HG03175 (cell line): ENCODE measurements at regions not wholly inside any gene's neighbourhood (a gene's known extent, or its start where the extent isn't known, plus 50 kb on each side); places are given as distances from the start of the nearest gene placed in this dataset.

Source experiments
- ATAC-seq: cut with Tn5 transposase; IDR thresholded peaks from one replicate; pipeline ENCODE4 v1.9.1; 2021; ENCODE audit warnings: mild to moderate bottlenecking, moderate library complexity; ENCODE audit not compliant: unreplicated experiment

GRCh38 chr4:168028970-168029597 lies 63.3 kb upstream of the ANXA10 start:
- no peak for ATAC-seq

GRCh38 chr4:168037676-168038075 lies 54.7 kb upstream of the ANXA10 start:
- ATAC-seq: no peak

- ATAC-seq: no peak
These were observed 52.7 kb upstream of the ANXA10 start for GRCh38 chr4:168039593-168039992.
